Caco-2 (cell line): ENCODE measurements at regions not wholly inside any gene's neighbourhood (a gene's known extent, or its start where the extent isn't known, plus 50 kb on each side); places are given as distances from the start of the nearest gene placed in this dataset.

ENCODE experiments used
- BruUV-seq: library from RNA; stranded (reverse); fragments of 400-500 nt; replicated peaks from 2 replicates; lab custom pipeline; 2021; lab: Mats Ljungman, UMichigan
- CTCF ChIA-PET: fragments of 300-600 bp; sonication (Branson Sonifier 250); formaldehyde crosslinking; loops from one replicate; lab custom pipeline; 2022; ENCODE audit warnings: antibody characterized with exemption; lab: Charles Lee
- POLR2A ChIA-PET: fragments of 300-600 bp; sonication (Branson Sonifier 250); formaldehyde crosslinking; loops from one replicate; lab custom pipeline; 2022; ENCODE audit warnings: antibody characterized with exemption; lab: Charles Lee
- DNase-seq, 2 experiments: peaks; one replicate each; pipeline versions ENCODE4 v3.0.0 to v3.0.0-alpha.2; 2020 to 2022
- H3K27me3 ChIP-seq: replicated peaks from 2 replicates; pipeline ENCODE4 v1.6.0; 2011; ENCODE audit warnings: low read length; ENCODE audit not compliant: control insufficient read depth, insufficient read depth
- H3K36me3 ChIP-seq: 2 replicates; pipeline ENCODE4 v1.5.1; 2011; ENCODE audit warnings: low read length; ENCODE audit not compliant: control insufficient read depth, insufficient read depth
- H3K4me1 ChIP-seq: fragments of 250-450 bp; sonication (Bioruptor Pico); 2 replicates; pipeline ENCODE4 v1.5.1; 2020; ENCODE audit warnings: mild to moderate bottlenecking
- H3K4me3 ChIP-seq: 2 replicates; pipeline ENCODE4 v1.5.1; 2011; ENCODE audit warnings: low read depth, mild to moderate bottlenecking, control low read depth, low read length
- H3K9me3 ChIP-seq: fragments of 250-450 bp; sonication (Bioruptor Pico); 2 replicates; pipeline ENCODE4 v1.5.1; 2020; ENCODE audit warnings: mild to moderate bottlenecking, moderate library complexity
- H3K27ac Mint-ChIP-seq: one replicate; pipeline ENCODE4 v1.8.0; 2022; ENCODE audit warnings: mixed read lengths; ENCODE audit not compliant: unreplicated experiment
- H3K27me3 Mint-ChIP-seq: one replicate; pipeline ENCODE4 v1.8.0; 2022; ENCODE audit warnings: mixed read lengths; ENCODE audit not compliant: insufficient read depth, unreplicated experiment
- H3K36me3 Mint-ChIP-seq: one replicate; pipeline ENCODE4 v1.8.0; 2022; ENCODE audit warnings: mild to moderate bottlenecking, mixed read lengths; ENCODE audit not compliant: insufficient read depth, unreplicated experiment
- H3K4me1 Mint-ChIP-seq: one replicate; pipeline ENCODE4 v1.8.0; 2022; ENCODE audit warnings: low read depth, mixed read lengths; ENCODE audit not compliant: unreplicated experiment
- H3K4me3 Mint-ChIP-seq: one replicate; pipeline ENCODE4 v1.8.0; 2022; ENCODE audit warnings: mild to moderate bottlenecking, moderate library complexity, mixed read lengths; ENCODE audit not compliant: unreplicated experiment
- H3K9me3 Mint-ChIP-seq: one replicate; pipeline ENCODE4 v1.8.0; 2022; ENCODE audit warnings: mixed read lengths; ENCODE audit not compliant: unreplicated experiment
- intact Hi-C: fragments of 100-400 bp; cut with micrococcal nuclease; formaldehyde crosslinking; loops from one replicate; pipeline ENCODE4 v1.10.0; 2022; ENCODE audit not compliant: unreplicated experiment
- TF ChIP-seq, protein P1 (sequence below), 2 experiments: fragments of 200-600 bp in 1 of 2; IDR thresholded peaks; 1 replicate in 1 of 2; 2 replicates in 1 of 2; pipeline versions ENCODE4 v1.5.1 to v1.8.0; 2011 to 2022; ENCODE audit warnings: antibody characterized with exemption in 1 of 2, control low read depth in 1 of 2, inconsistent platforms in 1 of 2, low read depth in 1 of 2, low read length in 1 of 2, mild to moderate bottlenecking in 1 of 2, moderate library complexity in 1 of 2; ENCODE audit not compliant: insufficient read depth in 1 of 2, severe bottlenecking in 1 of 2, unreplicated experiment in 1 of 2

DNA sequence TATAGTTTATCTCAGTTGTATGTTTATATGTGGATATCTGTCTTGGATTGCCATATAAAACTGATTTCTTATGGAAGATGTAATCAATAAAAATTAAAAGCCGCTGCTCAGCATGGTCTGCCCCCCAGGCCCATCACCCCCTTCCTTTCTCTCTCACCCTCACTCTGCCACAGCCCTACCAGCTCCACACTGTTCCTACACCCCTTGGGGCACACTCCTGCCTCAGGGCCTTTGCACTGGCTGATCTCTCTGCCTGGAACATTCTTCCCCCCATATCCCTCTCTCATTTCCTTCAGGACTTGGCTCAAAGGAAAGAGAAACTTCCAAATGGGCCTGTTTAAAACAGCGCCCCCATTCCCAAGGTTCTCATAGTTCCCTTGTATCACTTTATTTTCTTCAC lies 63.1 kb downstream of the LRRC32 start:
- H3K27me3 Mint-ChIP-seq, result no peaks in the 10 kb centered on the region
- no peaks in the 10 kb centered on the region for H3K36me3 Mint-ChIP-seq
- Histone ChIP-seq H3K36me3 (no peaks in the 10 kb centered on the region), H3K4me1 (no peaks in the 10 kb centered on the region), H3K27me3 (no peaks in the 10 kb centered on the region), H3K9me3 (peaks cover 12% of the 10 kb centered on the region), H3K4me3 (no peak overlapping the region)
- intact Hi-C loops, result no loop called here
- no peak for DNase-seq
- peaks cover 26% of the 10 kb centered on the region for H3K9me3 Mint-ChIP-seq
- TF ChIP-seq, protein P1, sequence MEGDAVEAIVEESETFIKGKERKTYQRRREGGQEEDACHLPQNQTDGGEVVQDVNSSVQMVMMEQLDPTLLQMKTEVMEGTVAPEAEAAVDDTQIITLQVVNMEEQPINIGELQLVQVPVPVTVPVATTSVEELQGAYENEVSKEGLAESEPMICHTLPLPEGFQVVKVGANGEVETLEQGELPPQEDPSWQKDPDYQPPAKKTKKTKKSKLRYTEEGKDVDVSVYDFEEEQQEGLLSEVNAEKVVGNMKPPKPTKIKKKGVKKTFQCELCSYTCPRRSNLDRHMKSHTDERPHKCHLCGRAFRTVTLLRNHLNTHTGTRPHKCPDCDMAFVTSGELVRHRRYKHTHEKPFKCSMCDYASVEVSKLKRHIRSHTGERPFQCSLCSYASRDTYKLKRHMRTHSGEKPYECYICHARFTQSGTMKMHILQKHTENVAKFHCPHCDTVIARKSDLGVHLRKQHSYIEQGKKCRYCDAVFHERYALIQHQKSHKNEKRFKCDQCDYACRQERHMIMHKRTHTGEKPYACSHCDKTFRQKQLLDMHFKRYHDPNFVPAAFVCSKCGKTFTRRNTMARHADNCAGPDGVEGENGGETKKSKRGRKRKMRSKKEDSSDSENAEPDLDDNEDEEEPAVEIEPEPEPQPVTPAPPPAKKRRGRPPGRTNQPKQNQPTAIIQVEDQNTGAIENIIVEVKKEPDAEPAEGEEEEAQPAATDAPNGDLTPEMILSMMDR (IDR thresholded peaks at IDR 0.05; ENCODE audit: insufficient read depth in 1 of 2, low read depth in 1 of 2, low read length in 1 of 2, severe bottlenecking in 1 of 2, unreplicated experiment in 1 of 2), result no peak
- no TSS peak for BruUV-seq
- H3K27ac Mint-ChIP-seq, result no peak overlapping the region
- CTCF ChIA-PET, result no interaction called here
- no peak overlapping the region for H3K4me3 Mint-ChIP-seq
- POLR2A ChIA-PET, result no interaction called here
- no peaks in the 10 kb centered on the region for H3K4me1 Mint-ChIP-seq

DNA sequence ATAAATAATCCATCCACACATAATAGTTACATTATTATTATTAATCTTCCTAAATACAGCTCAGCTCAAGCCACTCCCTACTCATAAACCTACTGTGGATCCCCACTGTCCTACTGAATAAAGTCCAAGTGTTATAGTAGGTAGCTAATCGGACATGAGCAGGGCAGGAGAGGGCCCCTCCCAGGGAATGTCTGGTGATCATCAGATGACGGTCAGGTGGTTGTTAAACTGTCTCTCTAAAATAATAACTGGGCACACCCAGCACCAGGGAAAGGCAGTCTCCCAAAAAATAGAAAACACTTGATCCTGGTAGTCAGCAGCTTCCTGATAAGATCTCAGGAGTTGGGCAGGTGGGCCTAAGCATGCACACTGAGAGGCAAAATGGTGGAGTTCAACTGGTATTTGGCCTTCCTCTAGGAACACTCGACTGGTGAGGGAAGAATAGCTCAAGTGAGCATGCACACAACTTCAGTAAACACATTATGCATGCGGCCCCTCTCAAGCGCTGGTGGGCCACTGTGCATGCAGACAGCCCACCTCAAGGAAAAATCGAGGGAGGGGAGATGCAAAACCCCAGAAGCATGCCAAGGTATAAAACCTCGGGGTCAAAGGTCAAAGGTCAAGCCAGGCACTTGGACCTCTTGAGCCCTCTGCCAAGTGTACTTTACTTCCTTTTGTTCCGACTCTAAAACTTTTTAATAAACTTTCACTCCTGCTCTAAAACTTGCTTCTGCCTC lies 65.0 kb downstream of the LRRC32 start:
- H3K36me3 Mint-ChIP-seq, result no peaks in the 10 kb centered on the region
- H3K4me3 ChIP-seq, result no peak overlapping the region
- H3K4me1 Mint-ChIP-seq, result no peaks in the 10 kb centered on the region
- H3K36me3 ChIP-seq, result no peaks in the 10 kb centered on the region
- BruUV-seq, result no TSS peak
- intact Hi-C loops, result no loop called here
- H3K4me3 Mint-ChIP-seq, result no peak overlapping the region
- no peaks in the 10 kb centered on the region for H3K27me3 Mint-ChIP-seq
- TF ChIP-seq, protein P1 (IDR thresholded peaks at IDR 0.05; ENCODE audit: insufficient read depth in 1 of 2, low read depth in 1 of 2, low read length in 1 of 2, severe bottlenecking in 1 of 2, unreplicated experiment in 1 of 2), result no peak
- no peak overlapping the region for H3K27ac Mint-ChIP-seq
- POLR2A ChIA-PET, result no interaction called here
- peaks cover 26% of the 10 kb centered on the region for H3K9me3 Mint-ChIP-seq
- H3K9me3 ChIP-seq, result peaks cover 12% of the 10 kb centered on the region
- H3K4me1 ChIP-seq, result no peaks in the 10 kb centered on the region
- no peaks in the 10 kb centered on the region for H3K27me3 ChIP-seq
- no peak for DNase-seq
- CTCF ChIA-PET, result no interaction called here

DNA sequence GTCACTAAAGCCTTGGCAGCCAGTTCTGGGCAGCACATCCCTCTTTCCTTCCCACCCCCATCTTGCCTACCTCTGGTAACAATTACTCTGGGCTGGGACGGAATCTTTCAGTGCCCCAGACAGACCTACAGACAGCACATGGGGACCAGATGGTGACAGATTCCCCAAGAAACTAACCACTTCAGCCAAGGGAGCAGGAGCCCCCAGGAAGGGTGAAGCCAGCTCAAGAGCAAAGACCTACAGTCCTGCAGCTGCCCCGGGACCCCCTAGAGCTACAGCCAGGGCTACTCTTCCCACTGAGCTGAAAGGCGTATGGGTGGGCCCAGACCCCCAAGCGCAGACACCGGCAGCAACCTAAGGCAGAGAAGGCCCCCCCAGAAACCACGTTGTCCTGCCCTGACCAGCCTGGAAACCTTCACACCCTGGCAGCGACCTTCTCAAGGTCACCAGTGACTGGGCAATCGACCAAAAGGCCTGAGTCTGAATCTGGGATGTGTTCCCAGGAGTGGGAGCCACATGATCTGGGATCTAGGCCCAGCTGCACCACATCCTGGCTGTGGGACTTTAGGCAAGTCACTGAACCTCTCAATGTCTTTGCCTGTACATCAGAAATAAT lies 65.8 kb downstream of the LRRC32 start:
- no peaks in the 10 kb centered on the region for H3K4me1 Mint-ChIP-seq
- TF ChIP-seq, protein P1 (IDR thresholded peaks at IDR 0.05; ENCODE audit: insufficient read depth in 1 of 2, low read depth in 1 of 2, low read length in 1 of 2, severe bottlenecking in 1 of 2, unreplicated experiment in 1 of 2), result no peak
- CTCF ChIA-PET, result interaction anchor here (0.6 kb wide), 1 partner anchor 15 kb away, joined by 3 read pairs; no protein-coding TSS in a partner anchor

More for the DNA sequence above, 65.8 kb downstream of the LRRC32 start:
- Histone ChIP-seq H3K4me3 (no peak overlapping the region), H3K4me1 (no peaks in the 10 kb centered on the region), H3K27me3 (no peaks in the 10 kb centered on the region), H3K9me3 (peaks cover 12% of the 10 kb centered on the region), H3K36me3 (no peaks in the 10 kb centered on the region)
- no peaks in the 10 kb centered on the region for H3K27me3 Mint-ChIP-seq
- no TSS peak for BruUV-seq
- peaks cover 26% of the 10 kb centered on the region for H3K9me3 Mint-ChIP-seq
- POLR2A ChIA-PET, result no interaction called here
- H3K4me3 Mint-ChIP-seq, result no peak overlapping the region
- no peak overlapping the region for H3K27ac Mint-ChIP-seq
- no peak for DNase-seq
- intact Hi-C loops, result no loop called here
- no peaks in the 10 kb centered on the region for H3K36me3 Mint-ChIP-seq
